Panc1 (cell line): ENCODE measurements at regions not wholly inside any gene's neighbourhood (a gene's known extent, or its start where the extent isn't known, plus 50 kb on each side); places are given as distances from the start of the nearest gene placed in this dataset.

ENCODE experiments used
- ATAC-seq: fragments of 200-7000 bp; cut with Tn5 transposase; 2 replicates; pipeline ENCODE4 v1.9.1; 2020; ENCODE audit warnings: mild to moderate bottlenecking, moderate library complexity
- BruUV-seq: library from RNA; stranded (reverse); fragments of 400-500 nt; replicated peaks from 2 replicates; lab custom pipeline; 2021; lab: Mats Ljungman, UMichigan
- CTCF ChIA-PET: fragments of 300-600 bp; sonication (Branson Sonifier 250); formaldehyde crosslinking; loops from one replicate; lab custom pipeline; 2022; ENCODE audit warnings: antibody characterized with exemption; lab: Charles Lee
- POLR2A ChIA-PET: fragments of 300-600 bp; sonication (Branson Sonifier 250); formaldehyde crosslinking; loops from one replicate; lab custom pipeline; 2022; ENCODE audit warnings: antibody characterized with exemption; lab: Charles Lee
- DNase-seq: peaks from one replicate; pipeline ENCODE4 v3.0.0-alpha.2; 2010; ENCODE audit warnings: low read depth, low spot score
- H3K27ac ChIP-seq: 2 replicates; pipeline ENCODE4 v1.5.1; 2011; ENCODE audit warnings: mild to moderate bottlenecking, low read length, inconsistent platforms
- H3K27me3 ChIP-seq: fragments of 200-500 bp; sonication (Bioruptor generic); 2 replicates; pipeline ENCODE4 v1.6.0; 2014; ENCODE audit warnings: low read length, inconsistent platforms; ENCODE audit not compliant: control insufficient read depth, insufficient read depth
- H3K36me3 ChIP-seq: fragments of 200-500 bp; sonication (Bioruptor generic); 2 replicates; pipeline ENCODE4 v1.5.1; 2014; ENCODE audit warnings: inconsistent platforms, mild to moderate bottlenecking, low read length, moderate library complexity; ENCODE audit not compliant: control insufficient read depth, insufficient read depth
- H3K4me1 ChIP-seq: 2 replicates; pipeline ENCODE4 v1.5.1; 2011; ENCODE audit warnings: inconsistent platforms, mild to moderate bottlenecking, low read length, moderate library complexity; ENCODE audit not compliant: control insufficient read depth, insufficient read depth
- H3K4me3 ChIP-seq, 2 experiments: 2 replicates each; pipeline ENCODE4 v1.5.1; 2011 to 2012; ENCODE audit warnings: low read depth in 2 of 2, low read length in 2 of 2, mild to moderate bottlenecking in 2 of 2, inconsistent platforms in 1 of 2, moderate library complexity in 1 of 2
- H3K9me3 ChIP-seq: fragments of 200-500 bp; sonication (Bioruptor generic); 2 replicates; pipeline ENCODE4 v1.5.1; 2014; ENCODE audit warnings: low read depth, mild to moderate bottlenecking, inconsistent platforms, low read length, moderate library complexity; ENCODE audit not compliant: control insufficient read depth, insufficient read depth
- POLR2AphosphoS5 ChIP-seq: IDR thresholded peaks from 2 replicates; pipeline ENCODE4 v1.6.1; 2012; ENCODE audit warnings: mild to moderate bottlenecking, low read depth, low read length, moderate library complexity
- SIN3A ChIP-seq: IDR thresholded peaks from 2 replicates; pipeline ENCODE4 v1.6.1; 2012; ENCODE audit warnings: low read depth, mild to moderate bottlenecking, low read length, moderate library complexity, borderline replicate concordance; ENCODE audit not compliant: insufficient read depth
- TCF7L2 ChIP-seq: IDR thresholded peaks from 2 replicates; pipeline ENCODE4 v1.6.1; 2011; ENCODE audit warnings: mild to moderate bottlenecking, low read depth, low read length, inconsistent platforms
- in situ Hi-C: cut with HindIII; loops from 2 replicates; pipeline ENCODE4 v1.10.0; 2016; ENCODE audit warnings: low sequenced_read_pairs, low pct_unique_long_range_greater_than_20kb
- intact Hi-C: fragments of 100-400 bp; cut with micrococcal nuclease; formaldehyde crosslinking; loops from one replicate; pipeline ENCODE4 v1.10.0; 2022; ENCODE audit not compliant: unreplicated experiment
- TF ChIP-seq, protein P1 (sequence below): fragments of 450-650 bp; IDR thresholded peaks from 2 replicates; pipeline ENCODE4 v1.5.1; 2017; ENCODE audit warnings: mild to moderate bottlenecking
- TF ChIP-seq, protein P2 (sequence below), 2 experiments: IDR thresholded peaks; 2 replicates each; pipeline ENCODE4 v1.6.1; 2011 to 2012; ENCODE audit warnings: low read depth in 2 of 2, control low read depth in 1 of 2, low read length in 1 of 2, mild to moderate bottlenecking in 1 of 2, moderate library complexity in 1 of 2; ENCODE audit not compliant: insufficient read depth in 1 of 2

DNA sequence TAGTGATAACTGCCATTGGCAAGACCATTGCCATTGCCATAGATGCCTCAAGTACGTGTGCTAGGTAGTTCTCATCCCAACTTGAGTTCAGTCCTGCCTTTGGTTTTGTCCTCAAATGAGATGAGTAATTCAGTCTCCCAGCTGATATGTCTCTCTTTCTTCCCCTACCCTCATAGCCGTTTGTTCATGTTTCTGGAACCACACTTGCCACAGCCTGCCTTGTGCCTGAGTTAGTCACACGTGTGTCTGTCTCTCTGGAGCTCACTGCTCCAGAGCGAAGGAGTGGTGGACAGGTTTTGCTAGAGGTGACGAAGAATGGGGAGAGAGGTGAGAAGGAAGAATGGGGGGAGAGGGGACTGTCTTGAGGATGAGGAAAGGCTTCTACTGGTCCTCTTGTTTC is 88.0 kb upstream of the IGF1R start:
- Histone ChIP-seq H3K4me1 (no peaks in the 10 kb centered on the region), H3K9me3 (no peaks in the 10 kb centered on the region), H3K4me3 (no peak overlapping the region), H3K36me3 (no peaks in the 10 kb centered on the region), H3K27ac (no peak overlapping the region), H3K27me3 (no peaks in the 10 kb centered on the region)
- ATAC-seq (no peak), DNase-seq (no peak)
- intact Hi-C loops, result no loop called here
- CTCF ChIA-PET, result interaction anchor here (0.7 kb wide), 1 partner anchor 117 kb away, joined by 9 read pairs; no protein-coding TSS in a partner anchor
- POLR2A ChIA-PET, result no interaction called here
- in situ Hi-C loops, result no loop called here
- TF ChIP-seq POLR2AphosphoS5, result no peak
- TF ChIP-seq, protein P1, sequence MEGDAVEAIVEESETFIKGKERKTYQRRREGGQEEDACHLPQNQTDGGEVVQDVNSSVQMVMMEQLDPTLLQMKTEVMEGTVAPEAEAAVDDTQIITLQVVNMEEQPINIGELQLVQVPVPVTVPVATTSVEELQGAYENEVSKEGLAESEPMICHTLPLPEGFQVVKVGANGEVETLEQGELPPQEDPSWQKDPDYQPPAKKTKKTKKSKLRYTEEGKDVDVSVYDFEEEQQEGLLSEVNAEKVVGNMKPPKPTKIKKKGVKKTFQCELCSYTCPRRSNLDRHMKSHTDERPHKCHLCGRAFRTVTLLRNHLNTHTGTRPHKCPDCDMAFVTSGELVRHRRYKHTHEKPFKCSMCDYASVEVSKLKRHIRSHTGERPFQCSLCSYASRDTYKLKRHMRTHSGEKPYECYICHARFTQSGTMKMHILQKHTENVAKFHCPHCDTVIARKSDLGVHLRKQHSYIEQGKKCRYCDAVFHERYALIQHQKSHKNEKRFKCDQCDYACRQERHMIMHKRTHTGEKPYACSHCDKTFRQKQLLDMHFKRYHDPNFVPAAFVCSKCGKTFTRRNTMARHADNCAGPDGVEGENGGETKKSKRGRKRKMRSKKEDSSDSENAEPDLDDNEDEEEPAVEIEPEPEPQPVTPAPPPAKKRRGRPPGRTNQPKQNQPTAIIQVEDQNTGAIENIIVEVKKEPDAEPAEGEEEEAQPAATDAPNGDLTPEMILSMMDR, result no peak
- no peak for TF ChIP-seq SIN3A
- TF ChIP-seq, protein P2, sequence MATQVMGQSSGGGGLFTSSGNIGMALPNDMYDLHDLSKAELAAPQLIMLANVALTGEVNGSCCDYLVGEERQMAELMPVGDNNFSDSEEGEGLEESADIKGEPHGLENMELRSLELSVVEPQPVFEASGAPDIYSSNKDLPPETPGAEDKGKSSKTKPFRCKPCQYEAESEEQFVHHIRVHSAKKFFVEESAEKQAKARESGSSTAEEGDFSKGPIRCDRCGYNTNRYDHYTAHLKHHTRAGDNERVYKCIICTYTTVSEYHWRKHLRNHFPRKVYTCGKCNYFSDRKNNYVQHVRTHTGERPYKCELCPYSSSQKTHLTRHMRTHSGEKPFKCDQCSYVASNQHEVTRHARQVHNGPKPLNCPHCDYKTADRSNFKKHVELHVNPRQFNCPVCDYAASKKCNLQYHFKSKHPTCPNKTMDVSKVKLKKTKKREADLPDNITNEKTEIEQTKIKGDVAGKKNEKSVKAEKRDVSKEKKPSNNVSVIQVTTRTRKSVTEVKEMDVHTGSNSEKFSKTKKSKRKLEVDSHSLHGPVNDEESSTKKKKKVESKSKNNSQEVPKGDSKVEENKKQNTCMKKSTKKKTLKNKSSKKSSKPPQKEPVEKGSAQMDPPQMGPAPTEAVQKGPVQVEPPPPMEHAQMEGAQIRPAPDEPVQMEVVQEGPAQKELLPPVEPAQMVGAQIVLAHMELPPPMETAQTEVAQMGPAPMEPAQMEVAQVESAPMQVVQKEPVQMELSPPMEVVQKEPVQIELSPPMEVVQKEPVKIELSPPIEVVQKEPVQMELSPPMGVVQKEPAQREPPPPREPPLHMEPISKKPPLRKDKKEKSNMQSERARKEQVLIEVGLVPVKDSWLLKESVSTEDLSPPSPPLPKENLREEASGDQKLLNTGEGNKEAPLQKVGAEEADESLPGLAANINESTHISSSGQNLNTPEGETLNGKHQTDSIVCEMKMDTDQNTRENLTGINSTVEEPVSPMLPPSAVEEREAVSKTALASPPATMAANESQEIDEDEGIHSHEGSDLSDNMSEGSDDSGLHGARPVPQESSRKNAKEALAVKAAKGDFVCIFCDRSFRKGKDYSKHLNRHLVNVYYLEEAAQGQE (IDR thresholded peaks at IDR 0.05; ENCODE audit: insufficient read depth in 1 of 2, low read depth in 2 of 2, low read length in 1 of 2), result no peak
- TF ChIP-seq TCF7L2, result no peak
- BruUV-seq, result no TSS peak

DNA sequence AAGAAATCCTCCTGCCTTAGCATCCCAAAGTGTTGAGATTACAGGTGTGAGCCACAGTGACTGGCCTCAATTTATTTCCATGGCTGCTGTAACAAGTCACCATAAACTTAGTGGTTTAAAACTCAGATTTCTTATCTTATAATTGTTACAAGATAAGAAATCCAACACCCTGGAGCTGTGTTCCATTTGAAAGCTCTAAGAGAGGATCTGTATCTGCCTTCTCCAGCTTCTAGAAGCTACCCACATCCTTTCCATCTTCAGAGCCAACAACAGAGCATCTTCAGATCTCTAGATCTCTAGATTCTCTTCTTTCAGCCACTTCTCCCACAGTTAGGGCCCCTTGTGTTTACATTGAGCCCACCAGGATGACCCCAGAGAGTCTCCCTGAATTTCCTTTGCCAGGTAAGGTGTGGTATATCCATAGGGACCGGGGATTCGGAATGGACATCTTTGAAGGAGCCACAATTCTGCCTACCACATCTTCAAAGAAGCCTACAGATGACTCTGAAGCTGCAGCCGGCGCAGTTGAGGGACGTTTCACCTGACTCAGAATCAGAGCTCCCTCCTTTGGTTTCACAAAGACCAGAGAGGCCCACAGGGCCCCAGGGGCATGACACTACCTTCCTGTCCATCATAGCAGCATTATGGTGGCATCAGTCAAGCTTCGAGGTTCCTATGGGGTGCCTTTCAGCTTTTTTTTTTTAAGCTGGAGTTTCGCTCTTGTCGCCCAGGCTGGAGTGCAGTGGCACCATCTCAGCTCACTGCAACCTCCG is 87.0 kb upstream of the IGF1R start:
- DNase-seq, result no peak
- ATAC-seq, result no peak
- TF ChIP-seq TCF7L2 (no peak), POLR2AphosphoS5 (no peak), SIN3A (no peak)
- TF ChIP-seq, protein P1, result no peak
- TF ChIP-seq, protein P2 (IDR thresholded peaks at IDR 0.05; ENCODE audit: insufficient read depth in 1 of 2, low read depth in 2 of 2, low read length in 1 of 2), result no peak
- Histone ChIP-seq H3K36me3 (no peaks in the 10 kb centered on the region), H3K27ac (no peak overlapping the region), H3K4me1 (no peaks in the 10 kb centered on the region), H3K9me3 (no peaks in the 10 kb centered on the region), H3K4me3 (no peak overlapping the region), H3K27me3 (no peaks in the 10 kb centered on the region)
- ChIA-PET CTCF (no interaction called here), POLR2A (interaction anchor here (0.5 to 0.6 kb wide), 2 partner anchors 453 to 1172 kb away, joined by 6 to 9 read pairs; partner anchors contain the start of gene LYSMD4)
- BruUV-seq, result no TSS peak
- intact Hi-C loops (no loop called here), in situ Hi-C loops (no loop called here)
